ENCODE measurements at regions not wholly inside any gene's neighbourhood (a gene's known extent, or its start where the extent isn't known, plus 50 kb on each side); places are given as distances from the start of the nearest gene placed in this dataset.

DNA sequence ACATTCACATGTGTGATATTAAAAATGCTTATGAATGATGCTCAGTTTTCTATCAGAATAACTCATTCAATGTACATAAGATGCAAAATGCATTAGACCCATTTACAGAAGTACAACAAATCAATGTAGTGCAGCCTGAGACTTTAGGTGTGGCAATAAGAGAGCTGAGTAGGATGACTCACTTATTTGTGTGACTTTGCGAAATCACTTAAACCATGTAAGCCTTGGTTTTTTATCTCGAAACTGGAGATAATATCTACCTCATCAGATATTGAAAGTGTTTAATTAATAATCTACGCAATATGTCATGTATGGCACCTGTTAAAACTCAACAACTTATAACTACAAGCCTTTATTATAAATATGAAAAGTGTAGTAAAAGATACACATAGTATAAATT lies 105.7 kb upstream of the LUZP2 start:
- TF ChIP-seq, protein P1, sequence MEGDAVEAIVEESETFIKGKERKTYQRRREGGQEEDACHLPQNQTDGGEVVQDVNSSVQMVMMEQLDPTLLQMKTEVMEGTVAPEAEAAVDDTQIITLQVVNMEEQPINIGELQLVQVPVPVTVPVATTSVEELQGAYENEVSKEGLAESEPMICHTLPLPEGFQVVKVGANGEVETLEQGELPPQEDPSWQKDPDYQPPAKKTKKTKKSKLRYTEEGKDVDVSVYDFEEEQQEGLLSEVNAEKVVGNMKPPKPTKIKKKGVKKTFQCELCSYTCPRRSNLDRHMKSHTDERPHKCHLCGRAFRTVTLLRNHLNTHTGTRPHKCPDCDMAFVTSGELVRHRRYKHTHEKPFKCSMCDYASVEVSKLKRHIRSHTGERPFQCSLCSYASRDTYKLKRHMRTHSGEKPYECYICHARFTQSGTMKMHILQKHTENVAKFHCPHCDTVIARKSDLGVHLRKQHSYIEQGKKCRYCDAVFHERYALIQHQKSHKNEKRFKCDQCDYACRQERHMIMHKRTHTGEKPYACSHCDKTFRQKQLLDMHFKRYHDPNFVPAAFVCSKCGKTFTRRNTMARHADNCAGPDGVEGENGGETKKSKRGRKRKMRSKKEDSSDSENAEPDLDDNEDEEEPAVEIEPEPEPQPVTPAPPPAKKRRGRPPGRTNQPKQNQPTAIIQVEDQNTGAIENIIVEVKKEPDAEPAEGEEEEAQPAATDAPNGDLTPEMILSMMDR (IDR thresholded peaks at IDR 0.05), result no peak
- H3K27ac ChIP-seq, result no peak overlapping the region

DNA sequence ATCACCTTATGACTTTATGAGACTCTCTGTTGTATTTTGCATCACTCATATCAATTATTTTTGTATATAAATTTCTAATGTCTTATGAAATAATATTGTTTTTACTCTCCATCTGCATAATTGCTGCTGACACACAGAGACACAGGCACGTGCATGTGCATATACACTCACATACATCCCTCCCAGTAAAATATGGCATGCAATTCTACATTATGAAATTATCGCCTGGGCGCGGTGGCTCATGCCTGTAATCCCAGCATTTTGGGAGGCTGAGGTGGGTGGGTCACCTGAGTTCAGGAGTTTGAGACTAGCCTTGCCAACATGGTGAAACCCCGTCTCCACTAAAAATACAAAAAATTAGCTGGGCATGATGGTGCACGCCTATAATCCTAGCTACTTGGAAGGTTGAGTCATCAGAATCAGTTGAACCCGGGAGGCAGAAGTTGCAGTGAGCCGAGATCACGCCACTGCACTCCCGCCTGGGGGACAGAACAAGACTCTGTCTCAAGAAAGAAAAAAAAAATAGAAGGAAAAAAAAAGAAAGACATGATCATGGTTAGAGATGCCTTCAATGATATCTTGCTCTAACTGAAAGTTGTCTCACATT lies 96.7 kb upstream of the LUZP2 start:
- no peak overlapping the region for H3K27ac ChIP-seq
- TF ChIP-seq, protein P1 (IDR thresholded peaks at IDR 0.05), result no peak
- TF ChIP-seq ZFX (IDR thresholded peaks at IDR 0.05; ENCODE audit: borderline replicate concordance), result no peak

DNA sequence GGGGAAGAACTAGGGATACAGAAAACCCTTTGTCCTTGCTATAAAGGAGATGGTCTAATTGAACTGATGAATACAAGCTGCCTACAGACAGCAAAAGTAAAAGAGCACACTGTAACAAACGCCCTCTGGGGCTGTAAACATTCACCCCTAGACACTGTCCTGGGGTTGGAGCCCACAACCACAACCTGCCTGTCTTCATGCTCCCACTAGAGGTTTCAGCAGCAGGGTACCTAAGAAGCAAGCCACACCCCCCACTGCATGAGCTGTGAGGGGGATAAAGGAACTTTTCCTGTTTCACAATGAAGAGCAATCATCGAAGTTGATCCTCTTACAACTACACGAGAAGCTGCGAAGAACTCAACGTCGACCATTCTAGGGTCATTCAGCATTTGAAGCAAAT lies 90.5 kb upstream of the LUZP2 start:
- H3K27ac ChIP-seq, result no peak overlapping the region
- TF ChIP-seq, protein P1 (IDR thresholded peaks at IDR 0.05), result no peak
- TF ChIP-seq ZFX (IDR thresholded peaks at IDR 0.05; ENCODE audit: borderline replicate concordance), result no peak

DNA sequence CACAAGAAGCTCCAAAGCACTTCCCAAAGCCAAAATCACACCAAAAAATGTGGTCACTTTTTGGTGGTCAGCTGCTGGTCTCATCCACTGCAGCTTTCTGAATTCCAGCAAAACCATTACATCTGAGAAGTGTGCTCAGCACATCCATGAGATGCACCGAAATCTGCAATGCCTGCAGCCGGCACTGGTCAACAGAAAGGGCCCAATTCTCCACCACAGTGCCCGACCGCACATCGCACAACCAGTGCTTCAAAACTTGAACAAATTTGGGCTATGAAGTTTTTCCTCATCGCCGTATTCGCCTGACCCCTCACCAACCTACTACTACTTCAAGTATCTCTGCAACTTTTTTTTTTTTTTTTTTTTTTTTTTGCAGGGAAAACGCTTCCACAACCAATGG lies 89.9 kb upstream of the LUZP2 start:
- TF ChIP-seq, protein P1 (IDR thresholded peaks at IDR 0.05), result no peak
- TF ChIP-seq ZFX (IDR thresholded peaks at IDR 0.05; ENCODE audit: borderline replicate concordance), result no peak
- H3K27ac ChIP-seq, result no peak overlapping the region

DNA sequence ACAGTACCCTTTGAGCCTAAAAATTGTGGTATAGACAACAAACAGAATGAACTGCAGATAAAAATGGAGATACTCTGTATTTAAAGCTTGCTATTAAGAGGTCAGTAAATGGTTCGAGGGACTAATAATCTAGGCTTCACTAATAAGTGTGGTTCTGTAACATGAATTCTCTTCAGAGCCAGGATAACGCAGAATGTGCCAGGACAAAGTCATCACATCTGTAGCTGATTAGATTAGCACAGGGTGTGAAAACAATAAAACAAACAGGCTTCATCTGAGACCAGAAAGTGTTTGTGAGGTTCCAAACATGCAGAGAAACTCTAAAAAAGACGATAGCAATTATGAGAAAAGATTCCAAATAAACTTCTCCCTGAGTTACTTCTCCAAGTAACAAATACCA lies 89.1 kb upstream of the LUZP2 start:
- no peak overlapping the region for H3K27ac ChIP-seq
- no peak for TF ChIP-seq ZFX (IDR thresholded peaks at IDR 0.05; ENCODE audit: borderline replicate concordance)
- TF ChIP-seq, protein P1 (IDR thresholded peaks at IDR 0.05), result no peak

DNA sequence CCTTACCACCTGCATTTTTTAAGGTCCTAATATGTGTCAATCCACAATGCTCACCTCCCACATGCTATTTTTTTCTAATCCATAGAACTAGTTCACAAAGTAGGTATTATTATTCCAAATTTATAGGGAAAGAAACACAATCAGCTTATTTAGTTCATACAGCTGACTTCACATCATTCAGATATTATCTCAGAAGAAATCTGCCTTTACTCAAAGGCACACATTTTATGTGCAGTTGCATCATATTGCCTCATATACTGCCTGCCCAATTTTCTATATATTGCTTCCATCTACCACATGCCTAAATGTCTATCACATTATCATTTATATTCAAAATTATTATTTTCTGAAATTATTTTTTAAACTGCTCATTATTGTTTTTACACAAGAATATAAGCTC lies 88.7 kb upstream of the LUZP2 start:
- no peak for TF ChIP-seq ZFX (IDR thresholded peaks at IDR 0.05; ENCODE audit: borderline replicate concordance)
- TF ChIP-seq, protein P1 (IDR thresholded peaks at IDR 0.05), result no peak
- H3K27ac ChIP-seq, result no peak overlapping the region

DNA sequence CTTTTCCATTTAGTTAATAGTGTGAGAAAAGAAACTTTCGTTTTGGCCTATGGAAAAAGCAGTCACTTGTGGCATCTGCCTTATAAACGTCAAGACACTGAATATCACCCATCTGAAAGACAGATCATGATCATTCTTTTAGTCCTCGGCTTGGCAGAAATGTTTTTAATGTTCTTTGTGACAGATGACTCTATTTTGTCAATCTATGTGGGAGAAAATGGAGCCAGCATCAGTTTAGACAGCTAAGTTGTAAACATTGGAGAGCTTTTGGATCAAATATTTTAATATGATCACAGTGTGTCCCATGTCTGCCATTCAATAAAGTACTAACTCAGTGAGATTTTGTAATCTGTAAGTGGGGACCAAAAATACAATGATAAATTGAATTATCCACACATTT lies 85.1 kb upstream of the LUZP2 start:
- no peak for TF ChIP-seq ZFX (IDR thresholded peaks at IDR 0.05; ENCODE audit: borderline replicate concordance)
- TF ChIP-seq, protein P1 (IDR thresholded peaks at IDR 0.05), result no peak
- H3K27ac ChIP-seq, result no peak overlapping the region
